Fibroblast of mammary gland (primary cell): ENCODE measurements at regions not wholly inside any gene's neighbourhood (a gene's known extent, or its start where the extent isn't known, plus 50 kb on each side); places are given as distances from the start of the nearest gene placed in this dataset.

Experiments
- DNase-seq: peaks from one replicate; pipeline ENCODE4 v3.0.0-alpha.2; 2010; ENCODE audit warnings: low read depth
- H3K4me3 ChIP-seq: 2 replicates; pipeline ENCODE4 v1.5.1; 2011; ENCODE audit warnings: low read depth, mild to moderate bottlenecking, low read length, moderate library complexity; ENCODE audit not compliant: control insufficient read depth
- CTCF ChIP-seq: conservative IDR thresholded peaks from 2 replicates; pipeline ENCODE4 v1.5.1; 2011; ENCODE audit warnings: low read depth, low read length, inconsistent platforms; ENCODE audit not compliant: control insufficient read depth, insufficient read depth

- no peak overlapping the region for H3K4me3 ChIP-seq
- no peak for DNase-seq
- TF ChIP-seq CTCF: no peak
These were observed 50.2 kb upstream of the FAM174B start for GRCh38 chr15:92705764-92706163.

- no peak overlapping the region for H3K4me3 ChIP-seq
- DNase-seq: no peak
- TF ChIP-seq CTCF: no peak
These were observed 50.6 kb upstream of the FAM174B start for GRCh38 chr15:92706201-92706600.

- TF ChIP-seq CTCF: no peak
- DNase-seq: no peak
- H3K4me3 ChIP-seq: no peak overlapping the region
These were observed 52.4 kb upstream of the FAM174B start for GRCh38 chr15:92707880-92708551.

- no peak for DNase-seq
- no peak overlapping the region for H3K4me3 ChIP-seq
- no peak for TF ChIP-seq CTCF
These were observed 53.1 kb upstream of the FAM174B start for GRCh38 chr15:92708635-92709034.

- no peak for DNase-seq
- no peak overlapping the region for H3K4me3 ChIP-seq
- no peak for TF ChIP-seq CTCF
These were observed 53.7 kb upstream of the FAM174B start for GRCh38 chr15:92709110-92709790.

GRCh38 chr15:92711457-92711831, 55.9 kb upstream of the FAM174B start:
- H3K4me3 ChIP-seq: no peak overlapping the region
- DNase-seq: no peak
- TF ChIP-seq CTCF: no peak
